ENCODE measurements at regions not wholly inside any gene's neighbourhood (a gene's known extent, or its start where the extent isn't known, plus 50 kb on each side); places are given as distances from the start of the nearest gene placed in this dataset.
A peak's percentile ranks its signal among the peaks of the same experiment; 100 is the strongest.

DNA sequence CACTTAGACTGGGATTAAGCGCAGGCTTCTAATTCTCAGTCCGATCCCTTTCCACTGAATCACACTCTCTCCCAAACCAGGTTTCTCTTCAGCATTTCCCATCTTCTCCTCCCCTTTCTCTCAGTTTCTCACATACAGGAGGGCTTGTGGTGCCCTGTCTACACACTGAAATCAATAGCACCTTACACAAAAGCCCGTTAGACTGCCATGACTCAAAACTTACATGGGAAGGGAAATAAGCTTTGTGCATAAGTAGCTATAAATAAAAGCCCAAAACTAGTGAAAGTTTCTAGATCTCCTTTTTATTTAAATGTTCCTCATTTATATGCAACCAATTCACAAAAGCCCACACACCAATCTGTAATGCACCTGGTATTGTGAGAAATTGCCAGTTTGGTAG is 318.4 kb downstream of the TXNL1 start:
- H3K36me3 ChIP-seq = no peaks in the 10 kb centered on the region
- no peaks in the 10 kb centered on the region for H3K27me3 ChIP-seq (ENCODE audit: insufficient read depth, low read depth, severe bottlenecking)
- no peak overlapping the region for H3K4me3 ChIP-seq (ENCODE audit: low read depth, low read length)
- TF ChIP-seq, protein P1, sequence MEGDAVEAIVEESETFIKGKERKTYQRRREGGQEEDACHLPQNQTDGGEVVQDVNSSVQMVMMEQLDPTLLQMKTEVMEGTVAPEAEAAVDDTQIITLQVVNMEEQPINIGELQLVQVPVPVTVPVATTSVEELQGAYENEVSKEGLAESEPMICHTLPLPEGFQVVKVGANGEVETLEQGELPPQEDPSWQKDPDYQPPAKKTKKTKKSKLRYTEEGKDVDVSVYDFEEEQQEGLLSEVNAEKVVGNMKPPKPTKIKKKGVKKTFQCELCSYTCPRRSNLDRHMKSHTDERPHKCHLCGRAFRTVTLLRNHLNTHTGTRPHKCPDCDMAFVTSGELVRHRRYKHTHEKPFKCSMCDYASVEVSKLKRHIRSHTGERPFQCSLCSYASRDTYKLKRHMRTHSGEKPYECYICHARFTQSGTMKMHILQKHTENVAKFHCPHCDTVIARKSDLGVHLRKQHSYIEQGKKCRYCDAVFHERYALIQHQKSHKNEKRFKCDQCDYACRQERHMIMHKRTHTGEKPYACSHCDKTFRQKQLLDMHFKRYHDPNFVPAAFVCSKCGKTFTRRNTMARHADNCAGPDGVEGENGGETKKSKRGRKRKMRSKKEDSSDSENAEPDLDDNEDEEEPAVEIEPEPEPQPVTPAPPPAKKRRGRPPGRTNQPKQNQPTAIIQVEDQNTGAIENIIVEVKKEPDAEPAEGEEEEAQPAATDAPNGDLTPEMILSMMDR (IDR thresholded peaks at IDR 0.05; ENCODE audit: low read depth, low read length) = no peak
- H3K9me3 ChIP-seq (ENCODE audit: severe bottlenecking) = no peaks in the 10 kb centered on the region
- DNase-seq = no peak
- H3K27ac ChIP-seq = no peak overlapping the region

GRCh38 chr18:56316727-56317126 is 321.7 kb downstream of the TXNL1 start:
- Histone ChIP-seq H3K36me3 (no peaks in the 10 kb centered on the region), H3K27ac (no peak overlapping the region), H3K4me3 (ENCODE audit: low read depth, low read length) (no peak overlapping the region), H3K27me3 (ENCODE audit: insufficient read depth, low read depth, severe bottlenecking) (no peaks in the 10 kb centered on the region), H3K9me3 (ENCODE audit: severe bottlenecking) (no peaks in the 10 kb centered on the region)
- no peak for DNase-seq
- TF ChIP-seq, protein P1 (IDR thresholded peaks at IDR 0.05; ENCODE audit: low read depth, low read length) = no peak

GRCh38 chr18:56315363-56315762 is 323.0 kb downstream of the TXNL1 start:
- no peak for DNase-seq
- Histone ChIP-seq H3K27me3 (ENCODE audit: insufficient read depth, low read depth, severe bottlenecking) (no peaks in the 10 kb centered on the region), H3K27ac (no peak overlapping the region), H3K4me3 (ENCODE audit: low read depth, low read length) (no peak overlapping the region), H3K9me3 (ENCODE audit: severe bottlenecking) (no peaks in the 10 kb centered on the region), H3K36me3 (no peaks in the 10 kb centered on the region)
- TF ChIP-seq, protein P1 (IDR thresholded peaks at IDR 0.05; ENCODE audit: low read depth, low read length) = no peak

- Histone ChIP-seq H3K9me3 (ENCODE audit: severe bottlenecking) (no peaks in the 10 kb centered on the region), H3K36me3 (no peaks in the 10 kb centered on the region), H3K4me3 (ENCODE audit: low read depth, low read length) (no peak overlapping the region), H3K27ac (no peak overlapping the region), H3K27me3 (ENCODE audit: insufficient read depth, low read depth, severe bottlenecking) (no peaks in the 10 kb centered on the region)
- TF ChIP-seq, protein P1 (IDR thresholded peaks at IDR 0.05; ENCODE audit: low read depth, low read length) = no peak
- DNase-seq = peak; percentile 17
Observed at GRCh38 chr18:56314396-56314795, 324.0 kb downstream of the TXNL1 start.

DNA sequence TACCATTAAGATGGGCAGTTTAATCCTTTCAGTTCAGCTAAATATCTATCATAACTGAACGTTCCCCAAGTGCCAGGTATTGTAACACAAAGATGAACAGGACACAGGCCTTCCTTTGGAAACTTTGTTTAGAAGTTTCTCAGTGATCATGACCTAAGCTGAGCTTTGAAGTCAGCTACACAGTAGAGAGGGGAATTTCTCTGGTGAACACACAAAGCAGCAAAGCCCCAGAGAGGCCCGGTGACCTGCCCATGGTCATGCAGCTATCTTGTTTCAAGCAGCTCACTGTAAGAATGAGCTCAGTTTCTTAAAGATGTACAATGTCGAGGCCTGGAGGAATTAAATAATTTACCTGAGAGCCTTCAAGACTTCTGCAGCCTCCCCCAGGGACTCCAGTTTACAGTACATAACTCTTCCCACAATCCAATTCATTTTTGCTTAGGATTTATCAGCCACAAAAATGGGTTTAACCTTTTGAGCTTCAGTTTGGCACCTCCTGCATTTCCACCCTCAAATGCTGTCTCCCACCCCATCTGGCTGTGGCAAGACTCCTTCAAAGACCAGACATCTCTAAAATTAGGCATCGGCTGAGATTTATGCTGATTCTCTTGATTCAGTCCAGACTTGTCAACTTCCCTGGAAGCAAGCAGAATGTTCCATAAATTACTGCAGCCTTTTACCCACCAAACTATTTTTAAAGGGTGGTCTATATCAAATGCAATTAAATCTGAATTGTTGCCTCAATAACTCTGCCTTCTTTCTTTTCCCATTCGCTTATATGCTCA is 325.6 kb downstream of the TXNL1 start:
- TF ChIP-seq, protein P1 (IDR thresholded peaks at IDR 0.05; ENCODE audit: low read depth, low read length) = no peak
- no peak for DNase-seq
- H3K4me3 ChIP-seq (ENCODE audit: low read depth, low read length) = no peak overlapping the region
- no peaks in the 10 kb centered on the region for H3K36me3 ChIP-seq
- no peak overlapping the region for H3K27ac ChIP-seq
- H3K9me3 ChIP-seq (ENCODE audit: severe bottlenecking) = no peaks in the 10 kb centered on the region
- H3K27me3 ChIP-seq (ENCODE audit: insufficient read depth, low read depth, severe bottlenecking) = no peaks in the 10 kb centered on the region

DNA sequence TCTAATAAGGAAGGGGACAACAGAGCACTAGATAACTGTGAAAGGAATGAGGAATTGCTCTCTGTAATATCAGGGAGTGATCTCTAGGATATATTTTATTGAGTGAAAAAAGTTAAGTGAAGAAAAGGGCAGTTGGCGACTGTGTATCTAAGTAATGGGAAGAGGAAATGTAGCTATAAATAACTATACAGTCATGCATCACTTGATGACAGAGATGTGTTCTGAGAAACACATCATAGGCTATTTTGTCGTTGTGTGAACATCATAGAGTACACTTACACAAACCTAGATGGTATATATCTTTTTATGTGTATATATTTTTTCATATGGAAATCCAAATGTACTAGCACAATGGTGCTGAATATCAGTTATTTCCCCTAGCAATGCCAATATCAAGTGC is 329.3 kb downstream of the TXNL1 start:
- TF ChIP-seq, protein P1 (IDR thresholded peaks at IDR 0.05; ENCODE audit: low read depth, low read length) = no peak
- no peak for DNase-seq
- no peak overlapping the region for H3K4me3 ChIP-seq (ENCODE audit: low read depth, low read length)
- no peaks in the 10 kb centered on the region for H3K36me3 ChIP-seq
- H3K27ac ChIP-seq = no peak overlapping the region
- H3K9me3 ChIP-seq (ENCODE audit: severe bottlenecking) = no peaks in the 10 kb centered on the region
- H3K27me3 ChIP-seq (ENCODE audit: insufficient read depth, low read depth, severe bottlenecking) = no peaks in the 10 kb centered on the region
